GM20431 (cell line): ENCODE measurements at regions not wholly inside any gene's neighbourhood (a gene's known extent, or its start where the extent isn't known, plus 50 kb on each side); places are given as distances from the start of the nearest gene placed in this dataset.
"Not testable (repeated sequence)": the region's sequence is repeated elsewhere in the genome, so short reads cannot be mapped to it uniquely, and the experiment has no call there.

ENCODE experiments used
- in situ Hi-C: fragments of 300-500 bp; cut with MseI, MboI; formaldehyde crosslinking; loops from one replicate; pipeline ENCODE4 v1.15.0; 2020; ENCODE audit warnings: low sequenced_read_pairs; ENCODE audit not compliant: unreplicated experiment

GRCh38 chr12:131510431-131510830 is 200.5 kb upstream of the SFSWAP start:
- in situ Hi-C loops, result no loop called here

- in situ Hi-C loops, result no loop called here
These were observed 199.5 kb upstream of the SFSWAP start for GRCh38 chr12:131511391-131511802.

DNA sequence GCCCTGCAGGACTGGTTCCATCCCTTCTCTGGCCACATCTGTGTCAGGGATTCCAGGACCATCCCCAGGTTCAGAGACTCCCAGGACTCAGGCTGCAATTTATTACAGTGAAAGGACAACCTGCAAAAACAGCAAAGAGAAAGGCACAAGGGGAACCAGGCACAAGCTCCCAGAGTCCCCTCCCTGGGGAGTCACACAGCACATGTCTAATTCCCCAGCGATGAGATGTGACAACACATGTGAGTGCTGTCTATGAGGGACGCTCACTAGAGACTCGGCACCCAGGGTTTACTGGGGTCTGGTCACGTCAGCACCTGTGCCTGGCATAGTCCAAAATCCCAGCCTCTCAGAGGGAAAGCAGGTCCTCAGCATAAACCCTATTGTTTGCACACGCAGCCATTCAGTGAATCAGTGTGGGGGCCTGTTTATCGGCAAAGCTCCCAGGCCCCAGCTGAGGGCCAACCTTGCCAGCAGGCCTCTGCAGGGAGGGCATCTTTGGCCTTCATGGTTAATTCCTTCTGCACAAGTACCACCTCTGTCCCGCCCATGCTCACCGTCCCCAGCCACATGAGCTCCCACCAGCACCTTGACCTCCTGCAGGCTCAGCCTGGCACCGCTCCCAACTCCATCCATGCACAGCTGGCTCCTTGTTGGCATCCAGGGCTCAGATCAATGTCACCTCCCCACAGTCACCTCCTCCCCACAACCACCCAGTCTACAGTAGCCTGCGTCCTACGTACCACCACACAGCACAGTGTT is 198.9 kb upstream of the SFSWAP start:
- in situ Hi-C loops, result no loop called here

- in situ Hi-C loops, result no loop called here
These were observed 197.3 kb upstream of the SFSWAP start for GRCh38 chr12:131513606-131514005.

- in situ Hi-C loops, result not testable (repeated sequence)
These were observed 190.3 kb upstream of the SFSWAP start for GRCh38 chr12:131520553-131520952.

DNA sequence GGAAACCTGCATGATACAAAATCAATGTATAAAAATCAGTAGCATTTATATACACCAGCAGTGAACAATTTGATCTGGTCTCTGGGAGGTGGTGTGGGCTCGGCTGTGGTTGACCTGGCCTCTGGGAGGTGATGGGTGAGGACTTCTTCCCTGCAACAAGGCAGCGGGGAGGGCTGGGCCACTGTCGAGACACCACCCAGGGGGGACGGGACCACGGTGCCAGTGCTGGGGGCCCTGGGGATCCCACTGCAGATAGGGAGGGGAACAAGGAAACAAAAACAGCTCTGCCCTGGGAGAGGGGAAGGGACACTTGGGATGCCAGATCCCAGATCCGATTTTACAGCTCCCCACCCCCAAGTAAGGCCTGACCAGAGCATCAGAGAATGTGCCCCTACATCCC is 189.6 kb upstream of the SFSWAP start:
- in situ Hi-C loops, result no loop called here

- in situ Hi-C loops, result no loop called here
These were observed 184.9 kb upstream of the SFSWAP start for GRCh38 chr12:131525795-131526508.

DNA sequence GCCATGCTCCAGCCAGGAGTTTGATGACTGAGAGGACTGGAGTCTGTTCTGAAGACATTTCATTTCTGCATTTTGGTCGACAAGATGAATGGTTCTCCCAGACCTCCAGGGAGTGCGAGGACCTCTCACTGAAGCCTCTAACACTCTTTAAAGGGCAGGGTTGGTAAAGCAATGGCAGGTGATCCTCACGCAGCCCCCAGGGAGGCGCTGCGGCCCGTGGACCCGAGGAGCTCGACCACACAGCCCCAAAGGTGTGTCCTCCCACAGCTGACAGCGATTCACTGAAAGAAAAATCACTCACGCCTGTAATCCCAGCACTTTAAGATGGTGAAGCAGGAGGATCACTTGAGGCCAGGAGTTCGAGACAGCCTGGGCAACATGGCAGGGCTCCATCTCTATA is 183.8 kb upstream of the SFSWAP start:
- in situ Hi-C loops, result no loop called here

DNA sequence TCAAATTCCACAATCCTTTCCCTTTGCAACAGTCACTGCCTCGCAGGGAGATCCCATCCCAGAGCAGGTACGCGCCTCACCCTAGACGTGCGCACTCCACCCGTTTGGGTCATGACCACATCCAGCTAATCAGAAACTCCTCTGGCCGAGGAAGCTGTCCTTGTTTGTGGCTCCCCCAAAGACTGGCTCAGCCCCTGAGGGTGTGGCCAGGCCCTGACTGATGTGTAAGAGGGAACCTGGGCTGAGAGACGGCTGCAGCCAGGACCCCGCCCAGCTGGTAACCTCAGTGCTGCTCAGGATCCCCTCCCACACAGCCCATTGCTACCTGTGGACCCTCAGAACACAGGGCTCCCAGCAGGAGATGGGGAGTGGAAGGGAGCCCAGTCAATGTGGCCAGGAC is 183.2 kb upstream of the SFSWAP start:
- in situ Hi-C loops, result no loop called here

DNA sequence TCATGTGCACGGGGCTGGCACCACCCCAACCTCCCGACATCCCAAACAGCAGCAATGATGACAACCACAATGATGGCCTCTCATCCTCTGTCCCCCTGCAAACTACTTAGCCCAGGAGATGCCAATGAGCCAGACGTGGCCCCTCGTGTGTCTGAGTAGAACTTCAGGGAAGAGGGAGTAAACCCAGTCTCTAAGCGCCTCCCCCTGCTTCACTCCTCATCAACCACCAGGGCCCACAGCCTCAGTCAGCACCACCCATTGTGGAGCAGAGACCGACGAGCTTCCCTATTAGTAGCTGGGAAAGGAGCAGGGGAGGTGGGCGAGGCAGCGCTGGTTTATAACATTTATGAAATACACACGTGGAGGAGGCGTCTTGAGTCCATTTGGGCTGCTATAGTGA is 182.7 kb upstream of the SFSWAP start:
- in situ Hi-C loops, result no loop called here

- in situ Hi-C loops, result no loop called here
These were observed 182.2 kb upstream of the SFSWAP start for GRCh38 chr12:131528667-131529066.

GRCh38 chr12:131529196-131530040 is 181.5 kb upstream of the SFSWAP start:
- in situ Hi-C loops, result no loop called here

DNA sequence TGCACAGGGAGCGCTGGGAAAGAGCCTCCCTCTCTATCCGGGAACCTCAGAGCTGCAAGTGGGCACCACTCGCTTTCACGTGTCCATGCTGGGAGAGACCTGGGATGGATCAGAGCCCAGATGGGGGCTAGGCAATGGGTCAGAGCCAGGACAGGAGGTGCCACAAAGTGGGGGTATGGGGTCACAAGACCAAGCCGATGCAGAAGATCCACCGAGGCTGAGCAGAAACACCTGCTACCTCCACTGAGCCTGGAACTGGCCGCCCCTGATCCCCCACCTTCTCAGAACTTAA is 180.9 kb upstream of the SFSWAP start:
- in situ Hi-C loops, result no loop called here

DNA sequence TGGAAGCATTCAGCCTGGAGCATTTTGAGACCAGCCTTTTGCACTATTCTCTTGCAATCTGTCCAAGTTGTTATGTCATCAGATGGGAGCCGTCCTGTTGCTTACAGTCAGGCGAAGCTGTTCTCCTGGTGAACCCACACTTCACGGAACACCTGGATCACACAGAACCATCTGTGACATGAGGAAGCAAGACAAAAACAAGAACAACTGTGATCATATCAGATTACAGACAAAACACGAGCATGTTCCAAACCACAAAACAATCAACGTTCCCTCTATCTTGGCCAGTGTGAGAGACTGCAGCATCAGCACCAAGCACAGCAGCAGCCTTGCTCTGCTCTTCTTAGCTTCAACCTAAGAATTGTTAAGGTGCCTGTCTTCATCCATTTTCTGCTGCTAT is 180.5 kb upstream of the SFSWAP start:
- in situ Hi-C loops, result no loop called here

- in situ Hi-C loops, result no loop called here
These were observed 177.8 kb upstream of the SFSWAP start for GRCh38 chr12:131533139-131533538.

DNA sequence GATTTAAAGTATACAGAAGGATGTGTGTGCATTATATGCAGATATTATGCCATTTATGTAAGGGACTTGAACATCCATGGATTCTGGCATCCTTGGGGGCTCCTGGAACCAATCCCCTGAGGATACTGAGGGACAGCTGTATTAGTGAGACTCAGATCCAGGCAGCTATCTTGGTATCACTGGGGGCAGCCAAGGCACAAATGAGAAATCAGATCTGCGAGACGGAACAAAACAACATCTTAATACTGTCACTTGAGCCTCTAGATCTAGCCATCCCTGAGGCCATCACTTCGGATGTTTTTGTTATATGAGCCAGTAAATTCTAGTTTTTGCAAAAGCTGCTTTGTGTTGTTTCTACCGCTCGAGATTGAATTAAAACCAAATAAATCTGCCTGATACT is 175.1 kb upstream of the SFSWAP start:
- in situ Hi-C loops, result no loop called here

DNA sequence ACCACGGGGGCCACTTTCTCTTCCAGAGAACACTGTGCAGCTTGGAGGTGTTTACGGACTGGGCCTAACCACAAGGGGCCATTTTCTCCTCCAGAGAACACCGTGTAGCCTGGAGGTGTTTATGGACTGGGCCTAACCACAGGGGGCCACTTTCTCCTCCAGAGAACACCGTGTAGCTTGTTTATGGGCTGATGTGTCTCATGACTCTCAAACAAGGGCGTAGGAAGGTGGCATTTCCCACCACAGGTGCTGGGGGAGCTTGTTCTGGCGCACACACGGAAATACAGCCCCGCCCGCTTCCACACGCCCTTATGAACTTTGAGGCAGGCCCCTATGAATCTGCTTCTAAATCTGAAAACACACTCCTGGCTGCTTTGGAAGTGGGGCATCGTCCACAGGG is 174.6 kb upstream of the SFSWAP start:
- in situ Hi-C loops, result no loop called here

DNA sequence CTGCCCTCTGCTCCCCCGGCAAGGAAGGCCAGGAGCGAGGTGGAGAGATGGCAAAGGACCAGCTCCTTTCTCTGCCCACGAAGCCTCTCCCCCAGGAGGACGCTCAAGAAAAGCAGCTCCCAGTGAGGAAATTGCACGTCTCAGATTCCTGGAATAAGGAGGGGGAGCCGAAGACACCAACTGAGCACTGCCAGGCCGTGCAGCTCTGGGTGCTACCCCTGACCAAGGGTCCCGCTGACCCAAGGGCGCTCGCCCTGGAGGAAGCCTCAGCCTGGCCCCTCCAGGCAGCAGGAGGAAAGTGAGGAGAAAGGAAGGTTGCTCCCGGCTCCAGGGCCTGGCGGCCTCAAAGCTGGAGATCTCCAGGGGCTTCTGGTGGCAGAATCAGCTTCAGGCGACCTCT is 174.1 kb upstream of the SFSWAP start:
- in situ Hi-C loops, result no loop called here

DNA sequence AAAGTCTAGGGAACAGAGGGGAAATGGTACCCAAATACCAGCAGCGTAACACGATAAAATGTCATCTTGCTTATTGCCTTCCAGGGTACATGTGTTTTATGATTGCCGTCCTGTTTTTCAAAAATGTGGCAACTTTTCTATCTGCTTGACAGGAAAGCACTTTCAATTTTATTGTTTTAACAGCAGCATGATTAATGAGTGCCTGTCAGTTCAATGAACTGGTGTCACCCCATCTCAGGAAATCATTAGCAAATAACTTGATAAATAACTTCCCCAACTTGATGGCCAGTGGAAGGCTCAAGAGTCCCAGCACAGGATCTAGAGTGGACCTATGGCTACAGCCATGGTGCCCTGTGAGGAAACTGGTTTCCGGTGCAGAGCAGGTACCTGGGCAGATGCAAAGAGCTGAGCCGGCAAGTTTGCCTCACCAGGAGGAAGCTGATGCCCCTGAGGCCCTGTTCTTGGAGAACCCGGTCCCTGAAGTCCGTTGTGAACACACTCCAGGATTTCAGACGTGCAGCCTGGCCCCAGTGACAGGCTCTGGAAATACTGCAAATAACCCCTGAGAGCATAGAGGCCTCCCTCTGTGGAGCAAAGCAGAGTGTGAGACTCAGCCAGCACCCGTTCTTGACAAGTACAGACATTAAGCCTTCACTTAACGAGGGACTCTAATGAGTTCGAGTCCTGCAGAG is 173.5 kb upstream of the SFSWAP start:
- in situ Hi-C loops, result no loop called here

- in situ Hi-C loops, result no loop called here
These were observed 171.5 kb upstream of the SFSWAP start for GRCh38 chr12:131539381-131539780.
